Rectal smooth muscle tissue (tissue), 1 donor: ENCODE measurements at regions not wholly inside any gene's neighbourhood (a gene's known extent, or its start where the extent isn't known, plus 50 kb on each side); places are given as distances from the start of the nearest gene placed in this dataset.
"Not testable (repeated sequence)": the region's sequence is repeated elsewhere in the genome, so short reads cannot be mapped to it uniquely, and the experiment has no call there.

Experiments used
- H3K27ac ChIP-seq: one replicate; pipeline ENCODE4 v1.7.0; 2013; ENCODE audit warnings: low read depth, low read length, inconsistent platforms
- H3K27me3 ChIP-seq: one replicate; pipeline ENCODE4 v1.7.0; 2013; ENCODE audit warnings: low read length; ENCODE audit not compliant: control insufficient read depth, insufficient read depth
- H3K36me3 ChIP-seq: one replicate; pipeline ENCODE4 v1.7.0; 2013; ENCODE audit warnings: low read length; ENCODE audit not compliant: control insufficient read depth, insufficient read depth
- H3K4me1 ChIP-seq: one replicate; pipeline ENCODE4 v1.7.0; 2013; ENCODE audit warnings: low read length; ENCODE audit not compliant: control insufficient read depth, insufficient read depth
- H3K4me3 ChIP-seq: one replicate; pipeline ENCODE4 v1.7.0; 2013; ENCODE audit warnings: low read length
- H3K9ac ChIP-seq: one replicate; pipeline ENCODE4 v1.7.0; 2013; ENCODE audit warnings: low read length

DNA sequence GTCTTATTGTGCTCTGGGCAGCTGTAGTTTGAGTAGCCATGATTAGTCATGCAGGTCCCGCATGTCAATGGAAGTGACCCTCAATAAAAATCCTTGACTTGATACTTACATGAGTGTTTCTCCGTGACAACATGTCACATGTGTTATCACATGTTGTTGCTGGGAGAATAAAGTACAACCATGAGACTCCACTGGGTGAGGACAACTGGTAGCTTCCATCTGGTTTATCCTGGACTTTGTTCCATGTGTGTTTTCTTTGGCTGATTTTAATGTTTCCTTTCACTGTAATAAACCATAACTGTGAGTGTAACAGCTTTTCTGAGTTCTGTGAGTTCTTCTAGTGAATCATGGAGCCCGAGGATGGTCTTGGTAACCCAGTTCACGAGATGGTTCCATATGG is 63.1 kb upstream of the NDN start:
- Histone ChIP-seq H3K4me1 (no peaks in the 10 kb centered on the region), H3K4me3 (no peak overlapping the region), H3K36me3 (no peaks in the 10 kb centered on the region), H3K9ac (no peak overlapping the region), H3K27me3 (no peaks in the 10 kb centered on the region), H3K27ac (no peak overlapping the region)

DNA sequence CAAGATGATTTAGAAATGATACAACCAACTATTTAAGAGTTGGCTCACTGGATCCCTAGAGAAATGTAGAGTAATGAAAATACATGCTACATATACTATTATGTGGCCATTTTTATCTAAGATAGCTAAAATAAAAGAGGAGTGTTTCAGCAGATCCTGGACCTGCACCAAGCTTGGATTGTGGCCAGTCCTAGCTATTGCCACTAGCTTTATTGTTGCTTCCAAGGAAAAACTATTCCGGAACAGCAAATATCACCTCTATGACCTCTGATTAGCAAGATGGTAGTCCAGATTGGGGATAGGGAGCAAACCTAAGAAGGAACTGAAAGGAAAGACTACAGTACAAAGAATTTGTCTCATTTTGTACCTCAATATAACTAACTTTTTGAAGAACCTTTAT is 63.7 kb upstream of the NDN start:
- Histone ChIP-seq H3K4me3 (no peak overlapping the region), H3K36me3 (no peaks in the 10 kb centered on the region), H3K4me1 (no peaks in the 10 kb centered on the region), H3K9ac (no peak overlapping the region), H3K27me3 (no peaks in the 10 kb centered on the region), H3K27ac (no peak overlapping the region)

DNA sequence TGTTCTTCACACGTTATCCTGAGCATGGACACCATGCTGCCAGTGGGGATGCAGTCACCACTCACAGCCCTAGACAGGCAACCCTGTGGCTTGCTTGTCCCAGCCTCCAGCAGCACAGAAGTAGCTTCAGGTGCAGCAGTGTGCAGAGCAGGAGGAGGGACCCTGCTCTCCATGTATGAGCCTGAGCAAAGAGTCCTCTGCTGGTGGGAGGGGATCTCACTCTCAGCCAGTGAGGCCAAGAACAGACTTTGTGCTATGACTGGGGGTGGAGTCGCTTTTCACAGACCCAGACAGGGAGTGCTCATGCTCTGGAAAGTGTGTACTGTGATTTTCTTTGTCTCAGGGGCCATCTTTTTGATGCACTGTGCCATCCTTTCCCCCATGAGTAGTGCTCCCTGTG is 66.1 kb upstream of the NDN start:
- no peaks in the 10 kb centered on the region for H3K36me3 ChIP-seq
- H3K27me3 ChIP-seq = no peaks in the 10 kb centered on the region
- H3K4me1 ChIP-seq = no peaks in the 10 kb centered on the region
- H3K9ac ChIP-seq = no peak overlapping the region
- H3K27ac ChIP-seq = no peak overlapping the region
- no peak overlapping the region for H3K4me3 ChIP-seq

DNA sequence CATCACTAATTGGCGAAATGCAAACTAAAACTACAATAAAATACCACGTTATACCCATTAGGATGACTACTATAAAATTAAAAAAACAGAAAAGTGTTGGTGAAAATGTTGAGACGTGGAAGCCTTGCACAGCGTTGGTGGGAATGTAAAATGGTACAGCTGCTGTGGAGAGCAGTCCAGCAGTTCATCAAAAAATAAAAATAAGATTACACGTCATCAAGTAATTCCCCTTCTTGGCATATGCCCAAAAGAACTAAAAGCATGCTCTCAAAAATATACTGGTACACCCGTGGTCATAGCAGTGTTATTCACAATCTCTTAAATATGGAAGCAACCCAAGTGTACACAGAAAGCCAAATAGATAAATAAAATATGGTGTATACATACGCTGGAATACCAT is 71.8 kb upstream of the NDN start:
- Histone ChIP-seq H3K36me3 (no peaks in the 10 kb centered on the region), H3K27me3 (no peaks in the 10 kb centered on the region), H3K4me1 (no peaks in the 10 kb centered on the region), H3K9ac (no peak overlapping the region), H3K27ac (no peak overlapping the region), H3K4me3 (no peak overlapping the region)

DNA sequence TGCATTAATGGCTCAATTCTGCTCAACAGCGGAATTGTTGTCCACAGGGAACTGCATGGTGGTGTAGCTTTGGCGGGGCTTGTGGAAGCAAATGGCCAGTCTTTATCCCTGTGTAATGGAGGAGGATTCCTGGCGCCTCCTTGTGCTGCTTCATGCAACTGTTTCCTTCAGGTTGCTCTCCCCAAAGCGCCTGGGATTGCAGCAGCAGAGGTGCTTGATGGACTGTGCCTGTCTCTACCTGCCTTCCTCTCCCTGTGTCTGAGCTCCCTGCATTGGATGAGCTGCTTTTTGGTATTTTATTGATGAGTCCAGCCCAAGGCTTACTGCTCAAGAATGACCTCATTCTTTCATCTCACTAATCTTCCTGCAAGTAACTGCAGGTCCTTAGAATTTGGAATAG is 72.9 kb upstream of the NDN start:
- Histone ChIP-seq H3K36me3 (no peaks in the 10 kb centered on the region), H3K4me1 (no peaks in the 10 kb centered on the region), H3K9ac (no peak overlapping the region), H3K4me3 (no peak overlapping the region), H3K27ac (no peak overlapping the region), H3K27me3 (no peaks in the 10 kb centered on the region)

DNA sequence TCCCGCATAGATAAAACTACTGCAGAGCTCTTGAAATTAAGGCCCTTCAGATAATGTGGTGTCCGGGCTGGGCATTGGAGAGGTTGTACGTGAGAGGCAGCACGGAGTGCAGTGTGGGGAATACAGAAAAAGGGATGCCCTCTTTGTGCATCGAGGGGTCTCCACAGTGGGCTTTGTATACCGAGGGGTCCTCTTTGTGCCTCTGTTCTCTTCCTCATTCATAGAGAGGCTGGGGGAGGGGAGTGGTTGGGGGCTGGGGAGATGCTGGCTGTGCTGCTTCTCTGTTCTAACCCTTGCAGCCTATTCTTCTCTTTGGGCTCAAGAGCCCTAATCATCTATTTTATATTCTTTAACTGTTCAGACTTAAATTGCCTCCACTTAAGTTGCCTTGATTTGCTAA is 74.3 kb upstream of the NDN start:
- Histone ChIP-seq H3K4me3 (no peak overlapping the region), H3K27me3 (no peaks in the 10 kb centered on the region), H3K4me1 (no peaks in the 10 kb centered on the region), H3K9ac (no peak overlapping the region), H3K27ac (no peak overlapping the region), H3K36me3 (no peaks in the 10 kb centered on the region)

DNA sequence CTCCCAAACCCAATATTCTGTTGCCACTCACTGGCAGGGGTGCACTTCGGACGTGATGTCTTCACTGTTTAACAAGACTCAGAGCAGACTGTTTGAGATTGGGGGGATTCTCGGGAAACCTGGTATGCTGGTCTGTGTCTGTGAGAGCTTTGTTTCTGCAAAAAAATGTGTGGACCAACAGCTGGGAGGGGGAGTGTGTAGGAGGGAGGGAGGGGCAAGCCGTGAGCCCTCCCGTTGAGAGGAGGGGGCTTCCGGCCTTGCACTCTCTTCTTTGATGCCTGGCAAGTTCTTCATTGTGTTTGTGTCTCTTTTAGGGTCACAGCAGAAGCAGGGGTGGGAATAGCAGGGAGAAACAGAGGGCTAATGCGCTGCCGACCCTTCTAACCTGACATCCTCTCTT is 74.9 kb upstream of the NDN start:
- Histone ChIP-seq H3K4me1 (no peaks in the 10 kb centered on the region), H3K4me3 (no peak overlapping the region), H3K27ac (no peak overlapping the region), H3K36me3 (no peaks in the 10 kb centered on the region), H3K27me3 (no peaks in the 10 kb centered on the region), H3K9ac (no peak overlapping the region)

DNA sequence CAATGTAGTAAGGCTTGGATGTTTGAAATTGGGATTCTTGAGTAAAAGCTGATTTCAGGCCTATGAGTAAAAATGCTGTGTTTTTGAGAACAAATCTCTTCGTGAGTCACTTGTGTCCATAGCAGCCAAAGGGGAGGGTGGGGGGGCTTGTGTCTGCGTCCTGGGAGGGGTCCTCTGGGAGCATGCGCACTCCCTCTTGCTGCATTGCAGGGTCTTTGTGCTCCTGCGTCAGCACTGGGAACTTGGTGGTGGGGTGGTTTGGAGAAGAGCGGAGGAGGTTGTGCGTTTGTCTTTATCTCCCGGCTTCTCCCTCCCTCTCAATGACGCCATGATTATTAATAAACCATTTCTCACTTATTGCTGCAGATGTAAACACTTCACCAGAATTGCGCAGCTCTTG is 75.9 kb upstream of the NDN start:
- Histone ChIP-seq H3K27me3 (no peaks in the 10 kb centered on the region), H3K4me3 (no peak overlapping the region), H3K36me3 (no peaks in the 10 kb centered on the region), H3K4me1 (no peaks in the 10 kb centered on the region), H3K9ac (no peak overlapping the region), H3K27ac (no peak overlapping the region)

DNA sequence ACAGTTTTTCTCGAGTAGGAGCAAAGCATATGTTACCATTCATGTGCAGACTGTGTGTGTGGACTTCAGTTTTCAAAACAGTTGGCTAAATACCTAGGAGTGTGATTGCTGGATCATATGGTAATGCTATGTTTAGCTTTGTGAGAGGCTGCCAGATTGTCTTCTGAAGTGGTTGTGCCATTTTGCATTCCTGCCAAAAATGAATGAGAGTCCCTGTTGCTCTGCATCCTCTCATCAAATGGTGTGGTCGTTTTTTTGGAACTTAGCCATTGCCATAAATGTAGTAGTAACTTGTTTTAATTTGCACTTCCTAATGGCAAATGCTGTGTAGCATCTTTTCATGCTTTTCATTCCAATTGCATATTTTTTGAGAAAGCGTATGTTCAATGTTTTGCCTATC is 77.2 kb upstream of the NDN start:
- no peak overlapping the region for H3K4me3 ChIP-seq
- H3K27me3 ChIP-seq = no peaks in the 10 kb centered on the region
- H3K36me3 ChIP-seq = no peaks in the 10 kb centered on the region
- H3K27ac ChIP-seq = no peak overlapping the region
- no peak overlapping the region for H3K9ac ChIP-seq
- H3K4me1 ChIP-seq = no peaks in the 10 kb centered on the region

DNA sequence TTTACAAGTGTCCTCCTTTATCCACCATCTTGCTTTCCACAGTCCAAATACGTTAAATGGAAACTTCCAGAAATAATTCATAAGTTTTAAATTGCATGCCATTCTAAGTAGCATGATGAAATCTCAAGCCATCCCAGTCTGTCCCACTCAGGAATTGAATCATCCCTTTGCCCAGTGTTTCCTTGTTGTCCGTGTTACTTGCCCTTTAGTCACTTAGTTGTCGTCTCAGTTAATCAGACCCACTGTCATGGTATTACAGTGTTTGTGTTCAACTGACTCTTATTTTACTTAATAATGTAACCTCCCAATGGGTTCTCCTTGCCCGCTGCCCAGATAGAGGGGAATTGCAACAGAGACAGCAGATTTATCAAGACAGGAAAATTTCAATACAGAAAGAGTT is 77.6 kb upstream of the NDN start:
- no peaks in the 10 kb centered on the region for H3K36me3 ChIP-seq
- H3K4me1 ChIP-seq = no peaks in the 10 kb centered on the region
- H3K27ac ChIP-seq = no peak overlapping the region
- no peak overlapping the region for H3K4me3 ChIP-seq
- no peak overlapping the region for H3K9ac ChIP-seq
- no peaks in the 10 kb centered on the region for H3K27me3 ChIP-seq

DNA sequence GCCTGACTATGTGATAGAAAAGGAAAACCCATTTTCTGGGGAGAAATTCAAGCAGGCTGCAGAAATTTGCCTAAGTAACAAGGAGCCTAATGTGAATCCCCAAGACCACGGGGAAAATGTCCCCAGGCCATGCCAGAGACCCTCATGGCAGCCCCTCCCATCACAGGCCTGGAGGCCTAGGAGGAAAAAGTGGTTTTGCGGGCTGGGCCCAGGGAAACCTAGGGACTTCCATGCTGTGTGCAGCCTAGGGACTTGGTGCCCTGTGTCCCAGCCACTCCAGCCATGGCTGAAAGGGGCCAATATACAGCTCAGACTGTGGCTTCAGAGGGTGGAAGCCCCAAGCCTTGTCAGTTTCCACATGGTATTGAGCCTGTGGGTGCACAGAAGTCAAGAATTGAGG is 79.7 kb upstream of the NDN start:
- not testable (repeated sequence) for H3K27ac ChIP-seq, H3K4me3 ChIP-seq, H3K36me3 ChIP-seq, H3K27me3 ChIP-seq, H3K4me1 ChIP-seq, H3K9ac ChIP-seq

DNA sequence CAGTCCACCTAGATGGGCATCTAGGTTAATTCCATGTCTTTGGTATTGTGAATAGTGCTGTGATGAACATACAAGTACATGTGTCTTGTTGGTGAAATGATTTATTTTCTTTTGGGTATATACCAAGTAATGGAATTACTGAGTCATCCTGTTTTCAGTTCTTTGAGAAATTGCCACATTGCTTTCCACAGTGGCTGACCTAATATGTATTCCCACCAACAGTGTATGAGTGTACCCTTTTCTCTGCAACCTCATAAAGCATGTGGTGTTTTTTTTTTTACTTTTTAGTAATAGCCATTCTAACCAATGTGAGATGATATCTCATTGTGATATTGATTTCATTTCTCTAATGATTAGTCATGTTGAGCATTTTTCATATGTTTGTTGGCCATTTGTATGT is 86.0 kb upstream of the NDN start:
- H3K4me3 ChIP-seq = no peak overlapping the region

DNA sequence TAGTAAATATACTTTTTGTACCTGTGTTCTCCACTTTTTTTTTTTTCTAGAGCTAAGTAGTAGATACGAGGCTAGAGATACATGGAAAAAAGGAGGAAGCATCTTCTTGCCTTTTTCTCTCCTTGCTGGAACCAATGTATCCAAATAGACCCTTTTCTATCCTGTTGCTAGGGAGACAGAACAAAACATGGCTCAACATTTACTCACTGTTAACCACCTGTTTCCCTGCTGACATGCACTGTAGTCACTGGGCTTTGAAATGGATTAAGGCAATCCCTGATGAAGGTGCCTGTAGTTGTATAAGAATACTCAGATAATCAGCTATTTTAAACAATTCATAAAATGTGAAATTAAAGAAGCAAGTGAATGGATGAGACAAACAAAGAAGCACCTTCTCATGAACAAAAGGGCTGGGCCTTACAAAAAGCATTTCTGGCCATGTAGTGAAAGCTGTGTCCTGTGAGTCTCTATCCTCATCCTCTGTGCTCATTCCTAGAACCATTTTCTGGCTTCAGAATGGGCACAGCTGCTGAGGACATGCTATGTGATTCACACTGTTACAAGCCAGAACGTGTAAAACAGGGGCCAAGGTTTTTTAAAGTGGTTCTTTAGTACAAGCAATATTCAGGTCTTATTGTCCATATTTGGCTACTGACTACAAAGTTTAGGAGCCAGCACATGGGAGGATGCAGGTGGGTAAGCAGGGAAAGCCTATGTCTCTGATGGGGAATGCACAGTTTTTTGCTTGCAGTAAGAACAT is 100.4 kb upstream of the NDN start:
- no peaks in the 10 kb centered on the region for H3K36me3 ChIP-seq
- no peaks in the 10 kb centered on the region for H3K27me3 ChIP-seq
- no peaks in the 10 kb centered on the region for H3K4me1 ChIP-seq
- H3K27ac ChIP-seq = peak overlapping the region; percentile 32
- H3K4me3 ChIP-seq = no peak overlapping the region
- no peak overlapping the region for H3K9ac ChIP-seq

More for the DNA sequence above, 86.0 kb upstream of the NDN start:
- Histone ChIP-seq H3K9ac (no peak overlapping the region), H3K4me1 (no peaks in the 10 kb centered on the region), H3K27ac (no peak overlapping the region), H3K27me3 (no peaks in the 10 kb centered on the region), H3K36me3 (no peaks in the 10 kb centered on the region)
